Thyroid gland (tissue), 4 donors: ENCODE measurements at regions not wholly inside any gene's neighbourhood (a gene's known extent, or its start where the extent isn't known, plus 50 kb on each side); places are given as distances from the start of the nearest gene placed in this dataset.
A peak's percentile ranks its signal among the peaks of the same experiment; 100 is the strongest.

ENCODE experiments used
- POLR2A ChIP-seq, 2 donors: fragments of 450-650 bp; IDR thresholded peaks; one replicate each; pipeline ENCODE4 v1.6.1; 2017; ENCODE audit warnings: antibody characterized with exemption in 2 of 2, mild to moderate bottlenecking in 2 of 2, moderate library complexity in 1 of 2
- TF ChIP-seq, protein P1 (sequence below), 6 experiments: fragments of 200-600 bp in 3 of 6; fragments of 450-650 bp in 3 of 6; sonication (generic) in 3 of 6; IDR thresholded peaks; one replicate each; pipeline ENCODE4 v1.5.1; 2016 to 2019; ENCODE audit warnings: antibody characterized with exemption in 6 of 6, mild to moderate bottlenecking in 2 of 6, inconsistent platforms in 1 of 6, moderate library complexity in 1 of 6

DNA sequence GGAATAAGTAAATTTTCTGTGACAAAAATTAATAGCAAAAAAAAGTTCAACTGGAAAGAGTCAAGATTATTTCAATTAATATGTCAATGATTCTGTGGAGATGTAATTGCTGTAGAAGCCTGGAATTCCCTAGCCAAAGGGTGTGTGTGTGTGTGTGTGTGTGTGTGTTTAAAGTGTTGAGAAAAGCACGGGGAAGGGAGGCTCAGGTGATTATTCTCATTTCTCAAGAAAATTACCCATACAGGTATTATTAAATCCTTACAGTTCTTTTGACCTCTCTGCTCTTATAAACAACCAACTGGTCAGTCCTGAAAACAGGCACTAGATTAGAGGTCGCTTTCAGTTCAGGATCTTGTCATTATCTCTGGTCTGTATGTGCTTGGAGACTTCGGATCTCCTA, 129.3 kb upstream of the SASH1 start:
- TF ChIP-seq, protein P1, sequence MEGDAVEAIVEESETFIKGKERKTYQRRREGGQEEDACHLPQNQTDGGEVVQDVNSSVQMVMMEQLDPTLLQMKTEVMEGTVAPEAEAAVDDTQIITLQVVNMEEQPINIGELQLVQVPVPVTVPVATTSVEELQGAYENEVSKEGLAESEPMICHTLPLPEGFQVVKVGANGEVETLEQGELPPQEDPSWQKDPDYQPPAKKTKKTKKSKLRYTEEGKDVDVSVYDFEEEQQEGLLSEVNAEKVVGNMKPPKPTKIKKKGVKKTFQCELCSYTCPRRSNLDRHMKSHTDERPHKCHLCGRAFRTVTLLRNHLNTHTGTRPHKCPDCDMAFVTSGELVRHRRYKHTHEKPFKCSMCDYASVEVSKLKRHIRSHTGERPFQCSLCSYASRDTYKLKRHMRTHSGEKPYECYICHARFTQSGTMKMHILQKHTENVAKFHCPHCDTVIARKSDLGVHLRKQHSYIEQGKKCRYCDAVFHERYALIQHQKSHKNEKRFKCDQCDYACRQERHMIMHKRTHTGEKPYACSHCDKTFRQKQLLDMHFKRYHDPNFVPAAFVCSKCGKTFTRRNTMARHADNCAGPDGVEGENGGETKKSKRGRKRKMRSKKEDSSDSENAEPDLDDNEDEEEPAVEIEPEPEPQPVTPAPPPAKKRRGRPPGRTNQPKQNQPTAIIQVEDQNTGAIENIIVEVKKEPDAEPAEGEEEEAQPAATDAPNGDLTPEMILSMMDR (IDR thresholded peaks at IDR 0.05): no peak
- peak in 1 of 2 donors; percentile 11 for TF ChIP-seq POLR2A (IDR thresholded peaks at IDR 0.05)
